NCI-H774 (cell line): ENCODE measurements at regions not wholly inside any gene's neighbourhood (a gene's known extent, or its start where the extent isn't known, plus 50 kb on each side); places are given as distances from the start of the nearest gene placed in this dataset.
"Not testable (repeated sequence)": the region's sequence is repeated elsewhere in the genome, so short reads cannot be mapped to it uniquely, and the experiment has no call there.

Source experiments
- DNase-seq: peaks from one replicate; lab custom pipeline; 2025; lab: John Stamatoyannopoulos, UW

DNA sequence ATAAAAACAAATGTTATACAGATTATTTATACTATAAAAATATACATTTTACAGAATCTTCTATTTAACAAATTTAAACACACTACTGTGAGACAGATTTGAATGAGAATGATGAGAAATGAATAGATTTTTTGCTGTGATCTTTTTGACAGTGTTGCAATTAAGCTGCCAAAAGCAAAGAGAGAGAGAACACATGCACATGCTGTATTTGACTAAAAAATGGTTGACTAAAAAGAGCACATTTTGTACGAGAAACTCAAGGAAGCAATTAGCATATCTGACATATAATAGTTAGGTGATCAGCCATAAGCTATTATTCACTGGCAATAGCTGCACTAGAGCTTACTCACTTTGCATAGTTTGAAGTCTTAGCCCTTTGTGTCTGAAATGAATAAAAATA, 115.8 kb downstream of the SYT10 start:
- DNase-seq: no peak

DNA sequence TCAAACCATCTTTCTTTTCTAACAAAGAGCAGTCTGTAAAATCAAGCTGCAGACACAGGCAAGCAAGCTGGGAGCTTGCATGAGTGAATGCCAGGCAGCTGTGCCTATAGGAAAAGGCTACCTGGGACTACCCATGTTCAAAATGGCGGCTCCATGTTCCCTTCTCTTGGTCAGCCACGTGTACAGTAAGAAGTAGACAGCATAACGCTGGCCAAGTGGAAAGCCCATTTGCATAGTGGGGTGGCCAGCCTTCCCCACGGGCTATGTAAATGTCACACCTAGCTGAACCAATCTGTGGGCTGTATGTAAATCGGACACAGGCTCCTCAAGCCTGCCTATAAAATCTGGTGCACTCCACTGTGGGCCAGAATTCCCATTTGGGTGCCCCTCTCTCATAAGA, 117.1 kb downstream of the SYT10 start:
- DNase-seq: peak; percentile 2

DNA sequence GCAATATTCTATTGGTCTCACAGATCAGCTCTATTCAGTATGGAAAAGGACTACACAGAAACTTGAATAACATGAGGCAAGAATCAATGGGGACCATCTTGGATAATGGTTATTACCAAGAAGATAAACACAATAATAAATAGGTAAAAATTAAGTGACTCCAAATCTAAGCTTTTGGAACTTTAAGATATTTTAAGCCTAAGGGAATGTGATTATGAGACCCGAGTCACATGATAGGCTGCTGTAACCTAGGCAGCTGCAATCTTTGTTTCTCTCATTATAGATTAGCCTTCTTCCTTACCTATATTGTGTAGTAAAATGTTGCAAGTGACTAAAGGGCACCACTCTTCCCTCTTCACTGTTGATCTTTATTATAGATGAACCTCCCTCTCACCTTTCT, 121.9 kb downstream of the SYT10 start:
- no peak for DNase-seq

DNA sequence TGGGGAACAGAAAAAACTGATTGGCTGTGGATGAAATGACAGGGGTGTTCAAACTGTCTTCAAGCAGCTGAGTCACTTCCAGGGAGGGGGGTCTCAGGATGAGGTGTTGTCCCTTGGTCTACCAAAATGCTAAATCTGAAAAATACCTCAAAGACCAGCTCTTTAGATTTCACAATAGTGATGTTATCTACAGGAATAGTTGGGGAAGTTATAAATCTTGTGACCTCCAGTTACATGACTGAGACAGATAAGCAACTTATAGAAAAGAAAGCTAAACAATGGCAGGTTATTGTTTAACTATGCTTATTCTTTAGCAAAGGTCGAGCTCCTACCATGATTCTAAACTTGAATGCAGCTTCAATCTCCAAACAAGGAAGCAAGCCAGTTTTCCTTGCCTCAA, 125.4 kb downstream of the SYT10 start:
- DNase-seq: no peak

DNA sequence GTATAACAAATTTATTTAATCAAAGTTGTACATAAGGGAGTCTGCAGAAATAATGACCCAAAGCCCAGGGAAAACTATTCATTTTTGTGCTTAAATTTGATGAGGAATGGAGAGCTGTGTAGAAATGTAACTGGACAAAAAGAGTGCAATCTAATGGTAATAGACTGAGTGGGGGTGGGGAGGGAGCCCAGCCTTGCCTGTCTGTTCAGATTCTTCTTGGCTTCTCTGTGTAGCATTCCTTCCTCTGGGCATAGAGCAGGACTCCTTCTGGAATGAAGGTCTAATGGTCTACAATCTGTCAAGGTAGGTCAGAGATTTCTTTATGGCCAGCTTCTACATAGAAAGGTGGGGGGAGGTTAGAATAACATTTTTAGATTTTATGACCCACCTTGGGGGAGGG, 126.1 kb downstream of the SYT10 start:
- DNase-seq: no peak

DNA sequence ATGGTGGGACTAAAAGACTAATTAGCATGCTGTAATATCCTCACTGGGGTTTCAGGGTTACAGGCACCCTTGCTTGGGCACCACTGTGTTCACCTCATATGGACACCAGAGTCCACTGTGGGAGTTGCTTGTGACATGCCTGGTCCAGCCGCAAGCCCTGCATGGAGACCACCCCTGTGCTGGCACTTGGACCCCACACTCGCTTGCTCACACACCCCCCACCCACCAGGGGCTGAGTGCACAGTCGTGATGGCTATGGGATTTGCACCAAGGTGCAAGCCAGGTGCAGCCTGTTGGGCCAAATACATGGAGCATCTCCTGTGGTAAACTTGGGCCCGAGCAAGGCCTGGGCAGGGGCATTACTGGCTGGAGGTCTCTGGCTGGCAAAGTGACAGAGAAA, 129.1 kb downstream of the SYT10 start:
- DNase-seq: no peak

DNA sequence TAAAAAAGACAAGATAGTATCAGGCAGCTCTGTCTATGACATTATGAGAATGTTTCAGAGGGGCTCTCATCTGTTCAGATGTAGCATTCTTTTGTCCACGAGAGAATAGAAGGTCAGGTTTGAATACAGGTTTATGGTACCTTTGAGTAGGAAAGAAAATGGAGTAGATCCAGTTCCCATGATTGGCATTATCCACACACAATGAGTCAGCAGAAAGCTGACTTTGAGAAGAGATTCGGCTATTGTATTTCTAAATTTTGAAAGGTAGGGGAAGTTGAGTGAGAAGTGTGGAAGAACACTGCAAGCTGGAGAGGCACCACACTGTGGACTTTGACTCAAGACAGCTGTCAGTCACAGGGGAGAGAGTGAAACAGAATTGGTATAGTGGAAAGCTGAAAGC, 135.4 kb downstream of the SYT10 start:
- no peak for DNase-seq

DNA sequence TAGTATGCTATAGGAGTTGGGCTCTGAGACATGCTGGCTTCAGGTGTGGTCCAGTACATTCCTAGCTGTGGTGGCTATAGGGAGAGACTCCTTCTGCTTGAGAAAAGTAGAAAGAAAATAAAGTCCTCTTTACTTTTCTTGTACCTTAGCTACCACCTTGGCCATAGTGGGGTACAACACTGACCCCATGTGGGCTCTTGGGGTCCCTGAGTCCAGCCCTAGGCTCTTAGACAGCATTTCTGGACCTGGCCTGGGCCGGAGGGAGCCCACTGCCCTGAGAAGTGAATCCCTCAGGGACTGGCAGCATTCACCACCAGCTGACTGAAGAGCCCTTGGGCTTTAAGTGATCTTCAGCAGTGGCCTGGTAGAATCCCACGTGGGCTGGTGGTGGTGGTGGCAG, 143.1 kb downstream of the SYT10 start:
- DNase-seq: no peak

DNA sequence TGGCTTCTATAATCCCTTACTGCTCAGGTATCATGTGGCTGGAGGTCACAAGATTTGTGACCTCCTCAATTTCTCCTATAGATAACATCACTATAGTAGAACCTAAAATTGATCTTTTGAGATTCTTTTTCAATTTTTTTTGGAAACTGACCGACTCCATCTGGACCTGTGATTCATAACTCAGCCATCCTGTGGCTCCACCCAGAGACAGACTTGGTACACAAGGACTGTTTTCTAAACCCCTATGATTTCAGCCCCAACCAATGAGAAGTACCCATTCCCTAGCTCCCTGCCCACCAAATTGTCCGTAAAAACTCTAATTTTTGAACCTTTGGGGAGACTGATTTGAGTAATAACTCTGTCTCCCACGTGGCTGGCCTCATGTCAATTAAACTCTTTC, 148.9 kb downstream of the SYT10 start:
- no peak for DNase-seq

DNA sequence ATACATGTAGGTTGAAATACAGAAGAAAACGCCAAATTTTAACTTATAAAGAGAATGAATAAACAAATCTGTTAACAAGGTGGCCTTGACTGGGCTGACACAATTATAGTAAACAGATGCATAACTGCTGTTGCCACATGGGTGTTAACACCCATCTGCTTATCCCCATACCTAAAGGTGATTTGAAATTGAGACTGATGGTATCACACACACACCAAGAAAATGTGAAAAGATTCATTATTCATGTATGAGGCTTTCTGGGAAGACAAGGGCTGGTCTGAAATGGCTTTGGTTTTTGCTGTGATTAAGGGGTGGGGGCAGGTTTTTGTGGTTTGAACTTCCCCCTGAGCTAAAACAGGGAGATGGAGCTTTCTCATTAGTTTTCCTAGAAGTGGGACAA, 156.6 kb downstream of the SYT10 start:
- DNase-seq: no peak

DNA sequence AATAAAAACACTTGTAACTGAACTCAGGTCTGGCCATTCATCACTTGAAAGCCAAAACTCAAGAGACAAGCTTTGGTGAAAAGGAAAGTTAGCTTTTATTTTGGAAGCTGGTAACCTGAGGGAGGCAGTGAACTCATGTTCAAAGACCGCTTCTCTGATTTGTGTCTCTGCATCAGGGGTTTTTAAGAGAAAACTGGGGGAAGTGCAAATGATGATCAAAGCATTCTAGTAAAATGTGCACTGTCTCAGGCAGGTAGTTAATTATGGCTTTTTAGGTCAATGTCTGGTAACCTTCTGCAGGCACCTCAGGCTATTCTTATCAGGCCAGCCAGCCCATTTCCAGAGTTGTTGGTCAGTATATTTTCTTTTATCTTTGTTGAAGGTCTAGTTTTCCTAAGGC, 162.2 kb downstream of the SYT10 start:
- DNase-seq: no peak

DNA sequence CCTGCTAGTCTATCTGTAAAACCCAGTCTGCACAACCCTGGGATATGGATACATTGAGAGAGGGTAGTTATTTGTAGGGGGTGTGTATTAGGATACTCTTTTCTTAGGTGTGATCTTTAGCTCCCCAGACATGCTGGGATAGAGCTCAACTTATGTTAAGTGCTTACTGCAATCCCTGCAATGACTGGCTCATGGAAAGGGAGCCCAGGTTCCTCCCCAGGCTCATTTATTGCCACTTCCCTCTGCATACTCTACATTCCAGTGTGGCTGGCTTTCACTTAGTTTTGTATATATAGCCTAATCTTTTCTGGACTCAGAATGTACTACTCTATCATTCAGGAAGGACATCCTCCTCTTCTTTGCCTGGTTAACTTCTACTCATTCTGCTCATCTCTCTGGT, 172.0 kb downstream of the SYT10 start:
- no peak for DNase-seq

DNA sequence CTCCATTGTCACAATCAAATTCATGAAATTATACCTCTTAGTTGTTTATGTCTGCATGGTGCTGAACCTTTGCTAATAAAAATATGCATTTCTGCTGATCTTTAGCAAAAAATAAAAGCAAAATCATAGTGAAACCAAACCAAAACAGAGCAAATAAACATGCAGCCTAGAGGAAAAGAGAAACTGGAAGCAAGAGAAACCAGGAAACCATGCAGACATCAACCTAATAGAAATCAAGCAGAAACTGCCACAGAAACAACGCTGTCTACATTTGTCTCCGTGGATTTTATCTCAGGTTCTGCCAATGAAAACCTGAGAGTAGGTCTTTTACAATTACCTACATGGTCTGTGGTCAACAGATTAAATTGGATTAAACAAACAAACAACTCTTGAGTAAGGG, 173.7 kb downstream of the SYT10 start:
- DNase-seq: no peak

DNA sequence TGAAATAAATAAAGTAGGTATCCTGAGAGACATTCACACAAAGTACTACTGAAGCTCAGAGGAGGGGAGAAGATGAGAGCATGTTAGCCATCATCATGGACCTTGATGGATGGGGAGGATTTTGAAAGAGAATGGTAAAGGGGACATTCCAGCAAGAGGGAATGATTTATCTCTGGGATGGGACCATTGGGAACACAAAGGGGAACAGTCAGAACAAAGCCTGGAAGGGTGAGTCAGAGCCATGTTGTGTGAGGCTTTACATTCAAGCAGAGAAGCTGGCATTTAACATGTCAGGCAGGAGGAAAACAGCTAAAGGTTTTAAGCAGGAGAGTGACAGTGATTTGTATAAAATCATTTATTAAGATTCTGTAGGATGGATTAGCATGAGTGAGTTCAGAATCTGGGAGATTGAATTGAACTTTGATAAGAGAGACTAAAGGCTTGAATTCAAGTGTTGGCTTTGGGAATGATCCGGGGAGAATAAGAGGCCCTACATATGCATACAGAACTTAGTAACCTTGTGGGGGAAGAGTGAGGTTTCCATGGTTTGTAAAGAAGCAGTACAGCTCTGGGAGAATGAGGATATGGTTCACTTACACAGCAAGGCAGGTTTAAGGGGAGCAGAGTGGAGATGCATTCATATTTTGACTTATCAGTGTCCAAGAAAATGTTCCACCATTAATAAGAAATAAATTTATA, 174.4 kb downstream of the SYT10 start:
- no peak for DNase-seq

DNA sequence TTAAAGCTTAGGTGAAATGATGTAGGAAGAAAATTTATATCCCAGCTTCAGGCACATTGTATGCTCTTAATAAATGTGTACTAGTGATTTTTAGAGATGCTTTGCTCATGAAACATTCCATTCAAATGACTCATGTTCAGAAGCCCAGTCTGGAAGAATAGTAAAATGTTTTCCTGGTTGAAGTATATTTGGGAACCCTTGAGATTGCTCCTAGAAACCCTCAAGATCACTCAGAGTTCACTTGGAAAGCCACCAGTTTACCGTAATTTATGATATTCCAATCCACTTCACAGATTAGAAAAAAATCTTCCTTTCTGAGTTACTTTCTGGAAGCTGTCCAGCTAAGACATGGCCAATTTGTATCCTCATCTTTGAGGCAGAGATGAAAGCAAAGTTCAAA, 186.4 kb downstream of the SYT10 start:
- DNase-seq: no peak

DNA sequence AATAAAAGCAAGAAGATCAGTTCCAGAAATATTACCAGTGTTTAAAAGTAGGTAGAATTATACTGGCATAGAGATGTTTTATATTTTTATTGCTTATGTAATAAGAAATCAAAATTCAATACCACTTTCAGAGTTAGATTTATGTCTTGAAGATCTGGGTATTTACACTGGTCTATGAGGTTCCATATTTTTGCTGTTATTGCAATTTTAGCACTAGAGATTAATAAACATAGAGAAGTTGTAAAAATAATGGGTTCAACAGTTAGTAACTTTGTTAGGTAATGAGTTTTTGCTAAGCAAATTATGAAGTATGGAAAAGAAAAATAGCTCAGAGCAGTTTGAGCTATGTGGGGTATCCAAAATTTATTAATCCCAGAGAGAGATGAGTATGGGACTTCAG, 188.1 kb downstream of the SYT10 start:
- no peak for DNase-seq

DNA sequence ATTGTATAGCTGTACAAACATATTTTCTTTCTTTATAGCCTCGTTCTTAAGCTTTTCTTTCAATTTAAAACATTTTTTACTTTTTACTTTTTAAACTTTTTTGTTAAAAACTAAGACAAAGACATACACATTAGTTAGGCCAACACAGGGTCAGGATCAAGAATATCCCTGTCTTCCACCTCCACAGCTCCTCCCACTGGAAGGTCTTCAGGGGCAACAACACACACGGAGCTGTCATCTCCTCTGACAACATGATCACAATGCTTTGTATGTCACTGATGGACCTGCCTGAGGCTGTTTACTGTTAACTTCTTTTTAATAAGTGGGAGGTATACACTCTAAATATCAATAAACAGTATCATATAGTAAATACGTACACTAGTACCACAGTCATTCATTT, 191.3 kb downstream of the SYT10 start:
- no peak for DNase-seq

DNA sequence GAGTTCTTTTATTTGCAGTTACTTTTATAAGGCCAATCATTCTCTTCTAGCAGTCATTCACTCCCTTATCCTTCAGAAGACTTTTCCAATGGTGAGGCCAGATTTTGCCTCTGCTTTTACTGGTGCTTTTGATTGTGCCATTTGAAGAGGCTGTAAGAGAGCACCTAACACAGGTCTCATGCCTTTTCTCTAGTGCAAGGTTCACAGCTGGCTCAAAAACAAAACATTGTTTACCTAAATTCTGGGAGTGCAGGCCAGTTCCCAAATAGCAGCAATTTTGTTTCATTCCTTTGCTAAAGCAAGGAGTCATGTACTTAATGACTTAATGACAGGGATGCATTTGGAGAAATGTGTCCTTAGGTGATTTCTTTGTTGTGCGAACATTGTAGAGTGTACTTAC, 192.0 kb downstream of the SYT10 start:
- no peak for DNase-seq

DNA sequence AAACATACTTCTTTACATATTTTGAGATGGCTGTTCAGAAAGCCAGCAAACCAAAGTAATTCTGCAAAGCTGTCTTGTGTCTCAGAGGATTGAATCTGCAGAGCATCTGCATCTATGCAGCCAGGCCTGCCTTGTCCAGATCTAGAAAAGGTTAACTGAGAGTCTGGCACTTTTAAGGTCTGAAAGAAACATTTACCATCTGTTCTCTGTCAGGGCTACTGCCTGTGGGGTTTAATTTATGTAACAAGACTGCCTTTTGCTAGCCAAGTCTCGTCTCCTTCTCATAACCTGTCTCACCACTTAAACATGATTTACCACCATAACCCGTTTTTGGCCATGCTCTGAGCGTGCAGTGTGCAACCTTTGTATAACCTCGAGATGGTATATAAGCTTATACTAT, 194.2 kb downstream of the SYT10 start:
- no peak for DNase-seq

DNA sequence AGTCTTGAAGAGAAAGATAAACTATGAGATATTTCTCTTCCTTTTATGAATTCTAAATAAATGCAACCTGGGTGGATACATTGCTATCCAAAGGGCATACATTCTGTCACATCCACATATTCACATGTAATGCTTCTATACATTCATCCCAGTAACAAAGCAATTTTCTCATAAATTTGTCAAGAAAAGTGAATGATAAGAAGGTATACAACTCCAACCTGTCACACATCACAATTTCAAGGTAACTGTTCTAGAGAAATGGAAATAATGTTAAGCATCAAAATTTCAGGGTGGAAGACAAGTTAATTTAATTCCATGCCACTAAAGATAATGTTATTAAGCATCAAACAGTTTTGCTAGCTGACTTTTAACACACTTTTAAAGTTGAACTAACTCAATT, 212.9 kb downstream of the SYT10 start:
- no peak for DNase-seq

DNA sequence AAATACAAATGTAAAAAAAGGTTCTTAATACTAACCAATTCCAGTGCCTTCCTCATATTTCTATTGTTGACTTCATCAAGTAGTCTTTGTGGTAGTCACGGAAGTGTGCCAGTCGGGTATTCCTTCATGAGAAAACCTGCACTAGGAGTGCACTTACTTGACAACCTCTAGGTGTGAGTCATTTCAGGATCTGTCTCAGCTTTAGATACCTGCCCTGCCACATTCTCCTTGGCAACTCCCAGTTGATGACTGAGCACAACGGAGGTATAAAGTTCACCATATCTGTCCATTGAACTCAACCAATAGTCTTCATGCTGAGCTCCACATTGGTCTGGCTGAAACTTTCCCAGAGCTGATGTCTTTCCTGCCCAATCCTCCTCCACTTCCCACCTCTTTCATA, 215.7 kb downstream of the SYT10 start:
- no peak for DNase-seq

DNA sequence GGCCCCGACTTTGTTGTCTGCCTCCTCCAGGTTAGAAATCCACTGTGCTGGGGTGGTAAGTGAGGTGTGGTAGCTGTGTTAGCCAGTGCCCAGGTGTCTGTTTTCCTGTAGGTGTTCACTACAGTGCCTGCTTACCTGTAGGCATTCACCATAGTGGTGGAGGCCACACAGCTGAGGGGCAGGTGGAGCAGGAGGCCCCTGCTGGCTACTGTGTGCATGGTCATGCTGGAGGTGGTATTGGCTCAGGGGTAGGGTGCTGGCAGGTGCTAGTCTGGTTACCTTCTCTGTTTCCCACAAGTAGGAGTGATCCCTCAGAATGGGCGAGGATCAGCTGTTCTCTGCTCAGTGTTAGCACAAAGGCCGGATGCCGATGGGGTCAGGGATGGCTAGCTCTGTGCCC, 217.3 kb downstream of the SYT10 start:
- DNase-seq: no peak

DNA sequence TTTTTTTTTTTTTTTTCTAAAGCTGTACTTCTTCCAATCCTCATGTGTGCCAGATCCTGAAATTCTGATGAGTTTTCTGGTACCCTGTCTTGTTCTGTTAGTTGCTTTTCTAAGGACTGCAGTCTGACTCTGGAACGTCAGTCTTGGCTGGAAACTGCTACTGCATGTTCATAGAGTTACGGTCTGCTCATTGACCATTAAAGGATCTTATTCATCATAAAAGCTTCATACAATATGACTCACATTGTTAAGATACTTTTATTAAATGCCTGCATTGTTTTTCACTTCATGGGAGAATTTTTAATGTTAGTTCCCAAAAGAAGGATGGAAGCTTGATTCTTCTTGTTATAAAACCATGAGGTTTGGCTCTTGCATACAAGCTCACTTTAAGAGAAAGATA, 233.6 kb downstream of the SYT10 start:
- DNase-seq: no peak

DNA sequence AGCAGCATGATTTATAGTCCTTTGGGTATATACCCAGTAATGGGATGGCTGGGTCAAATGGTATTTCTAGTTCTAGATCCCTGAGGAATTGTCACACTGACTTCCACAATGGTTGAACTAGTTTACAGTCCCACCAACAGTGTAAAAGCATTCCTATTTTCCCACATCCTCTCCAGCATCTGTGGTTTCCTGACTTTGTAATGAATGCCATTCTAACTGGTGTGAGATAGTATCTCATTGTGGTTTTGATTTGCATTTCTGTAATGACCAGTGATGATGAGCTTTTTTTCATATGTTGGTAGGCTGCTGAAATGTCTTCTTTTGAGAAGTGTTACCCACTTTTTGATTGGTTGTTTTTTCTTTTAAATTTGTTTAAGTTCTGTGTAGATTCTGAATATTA, 245.2 kb downstream of the SYT10 start:
- DNase-seq: not testable (repeated sequence)

DNA sequence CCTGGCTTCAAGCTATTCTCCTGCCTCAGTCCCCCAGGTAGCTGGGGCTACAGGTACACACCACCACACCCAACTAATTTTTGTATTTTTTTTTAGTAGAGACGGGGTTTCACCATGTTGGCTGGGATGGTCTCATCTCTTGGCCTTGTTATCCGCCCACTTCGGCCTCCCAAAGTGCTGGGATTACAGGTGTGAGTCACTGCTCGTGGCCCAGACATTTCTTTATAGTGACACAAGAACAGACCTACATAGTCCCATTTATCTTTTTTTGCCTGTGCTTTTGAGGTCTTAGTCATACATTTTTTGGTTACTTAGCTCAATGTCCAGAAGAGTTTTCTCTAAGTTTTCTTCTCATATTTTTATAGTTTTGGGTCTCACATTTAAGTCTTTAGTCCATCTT, 247.4 kb downstream of the SYT10 start:
- no peak for DNase-seq
